Mesenchymal stem cell (in vitro differentiated cells and primary cell): ENCODE measurements at regions not wholly inside any gene's neighbourhood (a gene's known extent, or its start where the extent isn't known, plus 50 kb on each side); places are given as distances from the start of the nearest gene placed in this dataset.
"Not testable (repeated sequence)": the region's sequence is repeated elsewhere in the genome, so short reads cannot be mapped to it uniquely, and the experiment has no call there.

ENCODE experiments used
- DNase-seq: peaks from one replicate; pipeline ENCODE4 v3.0.0-alpha.2; 2013
- H2AFZ ChIP-seq: one replicate; pipeline ENCODE4 v1.6.1; 2013; ENCODE audit warnings: low read depth, mild to moderate bottlenecking, control low read depth, inconsistent platforms, low read length, moderate library complexity
- H2AK5ac ChIP-seq: 2 replicates; pipeline ENCODE4 v1.6.1; 2013; ENCODE audit warnings: low read length, moderate library complexity, mild to moderate bottlenecking, inconsistent platforms; ENCODE audit not compliant: severe bottlenecking
- H2BK120ac ChIP-seq: one replicate; pipeline ENCODE4 v1.6.1; 2013; ENCODE audit warnings: low read depth, mild to moderate bottlenecking, inconsistent platforms, low read length, moderate library complexity
- H2BK12ac ChIP-seq, 2 experiments: one replicate each; pipeline ENCODE4 v1.6.1; 2013; ENCODE audit warnings: inconsistent platforms in 2 of 2, low read length in 2 of 2, mild to moderate bottlenecking in 2 of 2, moderate library complexity in 2 of 2, control low read depth in 1 of 2
- H2BK15ac ChIP-seq: one replicate; pipeline ENCODE4 v1.6.1; 2013; ENCODE audit warnings: mild to moderate bottlenecking, low read depth, inconsistent platforms; ENCODE audit not compliant: poor library complexity, severe bottlenecking
- H2BK5ac ChIP-seq: 2 replicates; pipeline ENCODE4 v1.6.1; 2013; ENCODE audit warnings: low read depth, mild to moderate bottlenecking, low read length, control low read depth, inconsistent platforms; ENCODE audit not compliant: poor library complexity, severe bottlenecking
- H3K14ac ChIP-seq, 2 experiments: one replicate each; pipeline ENCODE4 v1.6.1; 2013; ENCODE audit warnings: inconsistent platforms in 2 of 2, low read length in 2 of 2, control low read depth in 1 of 2, mild to moderate bottlenecking in 1 of 2, moderate library complexity in 1 of 2
- H3K18ac ChIP-seq, 2 experiments: one replicate each; pipeline ENCODE4 v1.6.1; 2013; ENCODE audit warnings: inconsistent platforms in 2 of 2, low read length in 2 of 2, control low read depth in 1 of 2, low read depth in 1 of 2, mild to moderate bottlenecking in 1 of 2
- H3K23ac ChIP-seq, 2 experiments: one replicate each; pipeline ENCODE4 v1.6.1; 2013; ENCODE audit warnings: inconsistent platforms in 2 of 2, low read length in 2 of 2, mild to moderate bottlenecking in 2 of 2, moderate library complexity in 2 of 2, control low read depth in 1 of 2
- H3K27ac ChIP-seq: 2 replicates; pipeline ENCODE4 v1.5.1; 2013; ENCODE audit warnings: mild to moderate bottlenecking, moderate library complexity, low read length, control low read depth, inconsistent platforms; ENCODE audit not compliant: poor library complexity, severe bottlenecking
- H3K27me3 ChIP-seq, 2 experiments: 2 replicates each; pipeline versions ENCODE4 v1.6.1 to v1.7.0; 2013; ENCODE audit warnings: low read length in 2 of 2, mild to moderate bottlenecking in 2 of 2, moderate library complexity in 2 of 2, control low read depth in 1 of 2, inconsistent platforms in 1 of 2; ENCODE audit not compliant: control insufficient read depth in 1 of 2, insufficient read depth in 1 of 2
- H3K36me3 ChIP-seq, 2 experiments: 2 replicates each; pipeline versions ENCODE4 v1.6.1 to v1.7.0; 2013; ENCODE audit warnings: low read length in 2 of 2, control low read depth in 1 of 2, inconsistent platforms in 1 of 2, low read depth in 1 of 2, mild to moderate bottlenecking in 1 of 2; ENCODE audit not compliant: insufficient read depth in 2 of 2, control insufficient read depth in 1 of 2
- H3K4ac ChIP-seq, 2 experiments: one replicate each; pipeline ENCODE4 v1.6.1; 2013; ENCODE audit warnings: inconsistent platforms in 2 of 2, low read length in 2 of 2, mild to moderate bottlenecking in 2 of 2, moderate library complexity in 2 of 2, control low read depth in 1 of 2, low read depth in 1 of 2
- H3K4me1 ChIP-seq: 2 replicates; pipeline ENCODE4 v1.6.1; 2013; ENCODE audit warnings: low read depth, low read length, control low read depth; ENCODE audit not compliant: control insufficient read depth, insufficient read depth
- H3K4me2 ChIP-seq: 2 replicates; pipeline ENCODE4 v1.6.1; 2013; ENCODE audit warnings: low read length, mild to moderate bottlenecking, inconsistent platforms; ENCODE audit not compliant: poor library complexity, severe bottlenecking
- H3K4me3 ChIP-seq, 2 experiments: 2 replicates each; pipeline versions ENCODE4 v1.5.1 to v1.7.0; 2013; ENCODE audit warnings: low read length in 2 of 2, mild to moderate bottlenecking in 2 of 2, control low read depth in 1 of 2, low read depth in 1 of 2; ENCODE audit not compliant: insufficient read depth in 1 of 2
- H3K79me1 ChIP-seq: replicated peaks from 2 replicates; pipeline ENCODE4 v1.6.1; 2013; ENCODE audit warnings: mild to moderate bottlenecking, control low read depth, low read length, inconsistent platforms; ENCODE audit not compliant: poor library complexity, severe bottlenecking
- H3K9ac ChIP-seq: 2 replicates; pipeline ENCODE4 v1.7.0; 2013; ENCODE audit warnings: mild to moderate bottlenecking, low read length, moderate library complexity
- H3K9me3 ChIP-seq: 2 replicates; pipeline ENCODE4 v1.7.0; 2013; ENCODE audit warnings: mild to moderate bottlenecking, low read length; ENCODE audit not compliant: control insufficient read depth
- H4K8ac ChIP-seq: one replicate; pipeline ENCODE4 v1.6.1; 2013; ENCODE audit warnings: inconsistent platforms, mild to moderate bottlenecking, low read length, moderate library complexity
- H4K91ac ChIP-seq: one replicate; pipeline ENCODE4 v1.6.1; 2013; ENCODE audit warnings: mild to moderate bottlenecking, low read length, inconsistent platforms
- WGBS: methylation state at CpG from one replicate; pipeline ENCODE4 v1.1.7; 2013; ENCODE audit warnings: mixed read lengths; 5-methylcytosine and 5-hydroxymethylcytosine counted together

- 83% methylated on average over 9 of the region's 9 CpGs for WGBS
- H3K14ac ChIP-seq, result peak overlapping the region in 1 of 2 experiments; percentile 36
Measured at GRCh38 chr6:26830992-26831391, 171.4 kb upstream of the ZNF322 start.

GRCh38 chr6:26835707-26836106 lies 176.2 kb upstream of the ZNF322 start:
- not testable (repeated sequence) for H3K23ac ChIP-seq, H2AK5ac ChIP-seq, H2BK5ac ChIP-seq, H3K27me3 ChIP-seq, H2BK120ac ChIP-seq, H3K14ac ChIP-seq, H3K18ac ChIP-seq, H3K9ac ChIP-seq, H4K91ac ChIP-seq, H3K36me3 ChIP-seq, H3K4me3 ChIP-seq, H3K27ac ChIP-seq, H3K4me2 ChIP-seq, H3K79me1 ChIP-seq, H3K9me3 ChIP-seq, H2BK15ac ChIP-seq, H2BK12ac ChIP-seq, H2AFZ ChIP-seq, H3K4me1 ChIP-seq, H3K4ac ChIP-seq, H4K8ac ChIP-seq, DNase-seq
- WGBS, result 92% methylated on average over 3 of the region's 5 CpGs

More at GRCh38 chr6:26830992-26831391, 171.4 kb upstream of the ZNF322 start:
- not testable (repeated sequence) for H4K91ac ChIP-seq, H3K27ac ChIP-seq, H2AK5ac ChIP-seq, H4K8ac ChIP-seq, H3K9ac ChIP-seq, H3K9me3 ChIP-seq, DNase-seq, H2BK12ac ChIP-seq, H2BK15ac ChIP-seq, H2BK120ac ChIP-seq, H3K36me3 ChIP-seq, H2BK5ac ChIP-seq, H3K4me3 ChIP-seq, H3K4ac ChIP-seq, H3K18ac ChIP-seq, H3K27me3 ChIP-seq, H3K79me1 ChIP-seq, H2AFZ ChIP-seq, H3K4me2 ChIP-seq, H3K23ac ChIP-seq, H3K4me1 ChIP-seq

- H3K9me3 ChIP-seq, H3K27me3 ChIP-seq, H2AFZ ChIP-seq, H4K91ac ChIP-seq, H3K14ac ChIP-seq, H2BK12ac ChIP-seq, H3K4me2 ChIP-seq, H3K23ac ChIP-seq, H3K79me1 ChIP-seq, H2BK120ac ChIP-seq, H3K9ac ChIP-seq, H3K4me3 ChIP-seq, H3K4me1 ChIP-seq, H3K18ac ChIP-seq, DNase-seq, H4K8ac ChIP-seq, H3K4ac ChIP-seq, H2AK5ac ChIP-seq, H2BK15ac ChIP-seq, H3K27ac ChIP-seq, H2BK5ac ChIP-seq, H3K36me3 ChIP-seq: not testable (repeated sequence)
Measured at GRCh38 chr6:26836657-26837056, 177.1 kb upstream of the ZNF322 start.

GRCh38 chr6:26844823-26845222 lies 185.3 kb upstream of the ZNF322 start:
- H3K9ac ChIP-seq, H3K14ac ChIP-seq, H3K4ac ChIP-seq, H3K23ac ChIP-seq, DNase-seq, H3K4me2 ChIP-seq, H2AFZ ChIP-seq, H3K27ac ChIP-seq, H2BK120ac ChIP-seq, H3K36me3 ChIP-seq, H2BK5ac ChIP-seq, H3K79me1 ChIP-seq, H2AK5ac ChIP-seq, H3K4me3 ChIP-seq, H2BK15ac ChIP-seq, H3K4me1 ChIP-seq, H4K91ac ChIP-seq, H3K9me3 ChIP-seq, H3K27me3 ChIP-seq, H2BK12ac ChIP-seq, H3K18ac ChIP-seq, H4K8ac ChIP-seq: not testable (repeated sequence)
- no CpG with 5 or more reads among the region's 2 CpGs for WGBS
